NT2/D1 (cell line): ENCODE measurements at regions not wholly inside any gene's neighbourhood (a gene's known extent, or its start where the extent isn't known, plus 50 kb on each side); places are given as distances from the start of the nearest gene placed in this dataset.

Source experiments
- DNase-seq: peaks from one replicate; pipeline ENCODE4 v3.0.0-alpha.2; 2011; ENCODE audit warnings: low read depth, low spot score
- H3K27me3 ChIP-seq: 2 replicates; pipeline ENCODE4 v1.6.0; 2011; ENCODE audit warnings: mild to moderate bottlenecking; ENCODE audit not compliant: insufficient read length, insufficient read depth
- H3K36me3 ChIP-seq: 2 replicates; pipeline ENCODE4 v1.6.1; 2011; ENCODE audit warnings: mild to moderate bottlenecking, low read length, mixed read lengths; ENCODE audit not compliant: insufficient read depth, insufficient read length
- H3K4me1 ChIP-seq: 2 replicates; pipeline ENCODE4 v1.5.1; 2011; ENCODE audit not compliant: insufficient read depth, insufficient read length
- H3K4me3 ChIP-seq: 2 replicates; pipeline ENCODE4 v1.5.1; 2011; ENCODE audit warnings: low read depth; ENCODE audit not compliant: insufficient read length
- H3K9ac ChIP-seq: 2 replicates; pipeline ENCODE4 v1.6.0; 2011; ENCODE audit warnings: low read depth; ENCODE audit not compliant: insufficient read length
- H3K9me3 ChIP-seq: 2 replicates; pipeline ENCODE4 v1.5.1; 2011; ENCODE audit warnings: mild to moderate bottlenecking, low read length; ENCODE audit not compliant: insufficient read depth
- SUZ12 ChIP-seq: IDR thresholded peaks from 2 replicates; pipeline ENCODE4 v1.6.1; 2011; ENCODE audit not compliant: insufficient read length, insufficient read depth; ENCODE audit errors: extremely low read depth
- YY1 ChIP-seq: IDR thresholded peaks from 2 replicates; pipeline ENCODE4 v1.6.1; 2011; ENCODE audit not compliant: insufficient read length, insufficient read depth
- ZNF274 ChIP-seq: IDR thresholded peaks from 2 replicates; pipeline ENCODE4 v1.6.1; 2011; ENCODE audit warnings: mild to moderate bottlenecking, low read depth, low read length

DNA sequence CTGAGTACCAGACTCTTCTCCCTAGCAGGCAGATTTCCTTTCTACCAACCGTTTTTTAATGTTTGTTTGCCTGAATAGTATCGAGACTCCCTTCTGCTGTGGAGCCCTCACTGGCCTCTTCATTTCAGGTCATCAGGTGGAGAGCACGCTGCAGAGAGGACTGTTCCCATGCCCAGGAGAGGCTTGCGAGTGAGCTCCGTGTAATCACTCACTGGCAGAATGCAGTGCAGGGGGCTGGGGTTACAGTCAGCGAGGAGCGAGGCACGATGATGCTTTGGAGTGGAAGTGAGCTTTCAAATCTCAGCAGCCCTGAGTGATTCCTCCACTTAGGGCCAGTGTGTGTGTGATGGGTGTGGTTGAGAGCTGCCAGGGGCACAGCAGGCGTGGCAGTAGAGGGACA lies 385.2 kb downstream of the SHQ1 start:
- no peak for TF ChIP-seq YY1
- TF ChIP-seq SUZ12, result no peak
- no peak for TF ChIP-seq ZNF274
- DNase-seq, result no peak

GRCh38 chr3:72462595-72463011 lies 385.6 kb downstream of the SHQ1 start:
- Histone ChIP-seq H3K9me3 (no peaks in the 10 kb centered on the region), H3K4me1 (no peaks in the 10 kb centered on the region), H3K36me3 (no peaks in the 10 kb centered on the region), H3K9ac (no peak overlapping the region), H3K4me3 (no peak overlapping the region), H3K27me3 (peaks cover 4% of the 10 kb centered on the region)
- no peak for DNase-seq
- no peak for TF ChIP-seq SUZ12
- TF ChIP-seq YY1, result no peak
- TF ChIP-seq ZNF274, result no peak

More for the DNA sequence above, 385.2 kb downstream of the SHQ1 start:
- H3K27me3 ChIP-seq, result peaks cover 4% of the 10 kb centered on the region
- no peaks in the 10 kb centered on the region for H3K9me3 ChIP-seq
- no peaks in the 10 kb centered on the region for H3K4me1 ChIP-seq
- no peaks in the 10 kb centered on the region for H3K36me3 ChIP-seq
- H3K9ac ChIP-seq, result no peak overlapping the region
- H3K4me3 ChIP-seq, result no peak overlapping the region

DNA sequence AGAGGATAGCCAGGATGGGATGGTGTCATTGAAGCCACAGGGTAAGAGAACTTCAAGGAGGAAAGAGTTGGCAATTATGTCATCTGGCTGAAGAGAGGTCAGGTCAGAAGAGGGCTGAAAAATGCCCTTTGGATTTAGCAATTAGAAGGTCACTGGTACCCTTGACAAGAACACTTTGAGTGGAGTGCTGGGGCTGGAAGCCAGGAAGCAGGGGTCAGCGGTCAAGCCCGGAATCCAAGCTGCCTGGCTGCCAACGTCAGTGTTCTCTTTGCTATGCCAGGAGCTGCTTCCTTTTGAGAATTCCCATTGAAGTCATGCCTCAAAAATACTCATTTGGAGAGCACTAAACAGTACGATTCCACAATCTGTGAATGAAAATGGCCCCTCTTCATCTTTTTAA lies 386.5 kb downstream of the SHQ1 start:
- DNase-seq, result no peak
- no peak overlapping the region for H3K4me3 ChIP-seq
- TF ChIP-seq YY1 (no peak), SUZ12 (no peak), ZNF274 (no peak)
- H3K9ac ChIP-seq, result no peak overlapping the region
- H3K27me3 ChIP-seq, result peaks cover 4% of the 10 kb centered on the region
- H3K36me3 ChIP-seq, result no peaks in the 10 kb centered on the region
- no peaks in the 10 kb centered on the region for H3K4me1 ChIP-seq
- H3K9me3 ChIP-seq, result no peaks in the 10 kb centered on the region

- Histone ChIP-seq H3K36me3 (no peaks in the 10 kb centered on the region), H3K27me3 (peaks cover 4% of the 10 kb centered on the region), H3K9me3 (no peaks in the 10 kb centered on the region), H3K4me1 (no peaks in the 10 kb centered on the region), H3K4me3 (no peak overlapping the region), H3K9ac (no peak overlapping the region)
- no peak for DNase-seq
- TF ChIP-seq ZNF274 (no peak), SUZ12 (no peak), YY1 (no peak)
These were observed 387.8 kb downstream of the SHQ1 start for GRCh38 chr3:72460205-72461174.

GRCh38 chr3:72459588-72459987 lies 388.7 kb downstream of the SHQ1 start:
- Histone ChIP-seq H3K36me3 (no peaks in the 10 kb centered on the region), H3K27me3 (peaks cover 4% of the 10 kb centered on the region), H3K9ac (no peak overlapping the region), H3K4me1 (no peaks in the 10 kb centered on the region), H3K9me3 (no peaks in the 10 kb centered on the region), H3K4me3 (no peak overlapping the region)
- no peak for DNase-seq
- TF ChIP-seq ZNF274 (no peak), SUZ12 (no peak), YY1 (no peak)

DNA sequence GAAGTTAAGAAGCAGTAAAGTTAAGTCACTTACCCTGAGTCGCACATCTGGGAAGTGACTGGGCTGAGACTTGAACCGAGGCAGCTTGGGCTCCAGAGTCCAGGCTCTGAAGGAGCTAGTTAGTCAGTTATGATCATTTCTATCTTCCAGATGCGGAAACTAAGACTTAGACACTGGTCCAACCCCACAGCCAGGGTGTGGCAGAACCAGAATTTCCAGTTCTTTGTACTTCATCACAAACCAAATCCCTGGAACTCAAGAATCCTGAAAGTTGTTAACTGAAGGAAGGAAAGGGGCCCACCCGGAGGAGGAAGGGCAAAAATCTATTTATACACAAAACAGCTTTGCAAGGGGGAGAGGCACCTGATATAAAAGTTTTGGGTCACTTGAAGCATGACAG lies 389.9 kb downstream of the SHQ1 start:
- TF ChIP-seq YY1, result no peak
- TF ChIP-seq ZNF274, result no peak
- TF ChIP-seq SUZ12, result no peak
- Histone ChIP-seq H3K36me3 (no peaks in the 10 kb centered on the region), H3K9me3 (no peaks in the 10 kb centered on the region), H3K9ac (no peak overlapping the region), H3K27me3 (peaks cover 5% of the 10 kb centered on the region), H3K4me3 (no peak overlapping the region), H3K4me1 (no peaks in the 10 kb centered on the region)
- DNase-seq, result no peak

DNA sequence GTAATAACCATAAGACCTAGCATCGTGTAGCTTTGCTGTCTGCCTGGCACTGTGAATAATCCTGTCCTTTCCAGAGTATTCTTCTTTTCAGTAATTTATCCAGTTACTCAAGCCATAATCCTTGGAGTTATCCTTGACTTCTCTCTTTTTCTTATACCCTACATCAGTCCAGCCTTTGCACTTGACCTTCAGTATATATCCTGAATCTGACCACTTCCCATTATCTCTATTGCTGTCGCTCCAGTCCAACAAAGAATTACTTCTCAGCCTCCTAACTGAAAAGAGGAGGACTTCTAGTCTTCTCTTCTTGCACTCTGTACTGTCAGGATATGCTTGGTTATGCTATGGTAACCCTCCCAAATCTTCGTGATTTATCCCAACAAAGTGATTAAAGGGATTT lies 393.8 kb downstream of the SHQ1 start:
- Histone ChIP-seq H3K9ac (no peak overlapping the region), H3K9me3 (no peaks in the 10 kb centered on the region), H3K4me1 (no peaks in the 10 kb centered on the region), H3K36me3 (no peaks in the 10 kb centered on the region), H3K4me3 (no peak overlapping the region), H3K27me3 (peaks cover 5% of the 10 kb centered on the region)
- no peak for DNase-seq
- TF ChIP-seq ZNF274 (no peak), YY1 (no peak), SUZ12 (no peak)
